HEK293 (cell line): ENCODE measurements at regions not wholly inside any gene's neighbourhood (a gene's known extent, or its start where the extent isn't known, plus 50 kb on each side); places are given as distances from the start of the nearest gene placed in this dataset.

Source experiments
- GLI2 ChIP-seq: fragments of 450-650 bp; formaldehyde crosslinking; IDR thresholded peaks from 2 replicates; pipeline ENCODE4; 2017; ENCODE audit warnings: missing biosample characterization, missing genetic modification characterization, low read depth, borderline replicate concordance
- HIC1 ChIP-seq: fragments of 450-650 bp; formaldehyde crosslinking; IDR thresholded peaks from 2 replicates; pipeline ENCODE4 v1.5.1; 2016; ENCODE audit warnings: missing biosample characterization, missing genetic modification characterization
- ZBTB8A ChIP-seq: fragments of 450-650 bp; formaldehyde crosslinking; IDR thresholded peaks from 2 replicates; pipeline ENCODE4 v1.5.1; 2016; ENCODE audit warnings: missing biosample characterization, missing genetic modification characterization
- ZNF133 ChIP-seq: fragments of 450-650 bp; formaldehyde crosslinking; IDR thresholded peaks from 2 replicates; pipeline ENCODE4 v1.5.1; 2016; ENCODE audit warnings: missing biosample characterization, missing genetic modification characterization
- ZNF148 ChIP-seq: fragments of 450-650 bp; formaldehyde crosslinking; IDR thresholded peaks from 2 replicates; pipeline ENCODE4 v1.5.0; 2017; ENCODE audit warnings: missing biosample characterization, missing genetic modification characterization, borderline replicate concordance
- ZNF266 ChIP-seq: fragments of 450-650 bp; formaldehyde crosslinking; IDR thresholded peaks from 2 replicates; pipeline ENCODE4 v1.5.1; 2016; ENCODE audit warnings: missing biosample characterization, missing genetic modification characterization, low read depth
- ZNF335 ChIP-seq: fragments of 450-650 bp; formaldehyde crosslinking; conservative IDR thresholded peaks from 2 replicates; pipeline ENCODE4 v1.5.1; 2016; ENCODE audit warnings: missing biosample characterization, missing genetic modification characterization
- ZNF513 ChIP-seq: fragments of 450-650 bp; IDR thresholded peaks from 2 replicates; pipeline ENCODE4 v1.5.1; 2018; ENCODE audit warnings: missing biosample characterization, missing genetic modification characterization
- ZNF544 ChIP-seq: fragments of 450-650 bp; formaldehyde crosslinking; IDR thresholded peaks from 2 replicates; pipeline ENCODE4 v1.5.0; 2017; ENCODE audit warnings: missing biosample characterization, missing genetic modification characterization
- ZNF664 ChIP-seq: fragments of 450-650 bp; formaldehyde crosslinking; IDR thresholded peaks from 2 replicates; pipeline ENCODE4 v1.5.1; 2016; ENCODE audit warnings: missing biosample characterization, missing genetic modification characterization
- ZNF768 ChIP-seq: fragments of 450-650 bp; formaldehyde crosslinking; IDR thresholded peaks from 2 replicates; pipeline ENCODE4 v1.5.1; 2018; ENCODE audit warnings: missing biosample characterization, mild to moderate bottlenecking, missing genetic modification characterization
- ZNF837 ChIP-seq: fragments of 450-650 bp; formaldehyde crosslinking; IDR thresholded peaks from 2 replicates; pipeline ENCODE4 v1.5.1; 2016; ENCODE audit warnings: missing biosample characterization, missing genetic modification characterization
- ZSCAN5A ChIP-seq: fragments of 450-650 bp; formaldehyde crosslinking; IDR thresholded peaks from 2 replicates; pipeline ENCODE4 v1.5.1; 2016; ENCODE audit warnings: missing biosample characterization, missing genetic modification characterization
- TF ChIP-seq, protein P1 (sequence below): fragments of 450-650 bp; formaldehyde crosslinking; IDR thresholded peaks from 2 replicates; pipeline ENCODE4 v1.5.1; 2016; ENCODE audit warnings: missing biosample characterization, missing genetic modification characterization, borderline replicate concordance
- TF ChIP-seq, protein P2 (sequence below): fragments of 450-650 bp; formaldehyde crosslinking; IDR thresholded peaks from 2 replicates; pipeline ENCODE4 v1.5.1; 2016; ENCODE audit warnings: missing biosample characterization, missing genetic modification characterization
- TF ChIP-seq, protein P3 (sequence below): IDR thresholded peaks from 2 replicates; pipeline ENCODE4 v1.6.1; 2011; ENCODE audit warnings: mild to moderate bottlenecking, low read depth, low read length, borderline replicate concordance
- TF ChIP-seq, protein P4 (sequence below): fragments of 450-650 bp; formaldehyde crosslinking; IDR thresholded peaks from 2 replicates; pipeline ENCODE4 v1.5.1; 2016; ENCODE audit warnings: missing biosample characterization, missing genetic modification characterization
- TF ChIP-seq, protein P5 (sequence below): fragments of 450-650 bp; formaldehyde crosslinking; IDR thresholded peaks from 2 replicates; pipeline ENCODE4 v1.5.1; 2017; ENCODE audit warnings: missing biosample characterization, missing genetic modification characterization

- TF ChIP-seq, protein P1, sequence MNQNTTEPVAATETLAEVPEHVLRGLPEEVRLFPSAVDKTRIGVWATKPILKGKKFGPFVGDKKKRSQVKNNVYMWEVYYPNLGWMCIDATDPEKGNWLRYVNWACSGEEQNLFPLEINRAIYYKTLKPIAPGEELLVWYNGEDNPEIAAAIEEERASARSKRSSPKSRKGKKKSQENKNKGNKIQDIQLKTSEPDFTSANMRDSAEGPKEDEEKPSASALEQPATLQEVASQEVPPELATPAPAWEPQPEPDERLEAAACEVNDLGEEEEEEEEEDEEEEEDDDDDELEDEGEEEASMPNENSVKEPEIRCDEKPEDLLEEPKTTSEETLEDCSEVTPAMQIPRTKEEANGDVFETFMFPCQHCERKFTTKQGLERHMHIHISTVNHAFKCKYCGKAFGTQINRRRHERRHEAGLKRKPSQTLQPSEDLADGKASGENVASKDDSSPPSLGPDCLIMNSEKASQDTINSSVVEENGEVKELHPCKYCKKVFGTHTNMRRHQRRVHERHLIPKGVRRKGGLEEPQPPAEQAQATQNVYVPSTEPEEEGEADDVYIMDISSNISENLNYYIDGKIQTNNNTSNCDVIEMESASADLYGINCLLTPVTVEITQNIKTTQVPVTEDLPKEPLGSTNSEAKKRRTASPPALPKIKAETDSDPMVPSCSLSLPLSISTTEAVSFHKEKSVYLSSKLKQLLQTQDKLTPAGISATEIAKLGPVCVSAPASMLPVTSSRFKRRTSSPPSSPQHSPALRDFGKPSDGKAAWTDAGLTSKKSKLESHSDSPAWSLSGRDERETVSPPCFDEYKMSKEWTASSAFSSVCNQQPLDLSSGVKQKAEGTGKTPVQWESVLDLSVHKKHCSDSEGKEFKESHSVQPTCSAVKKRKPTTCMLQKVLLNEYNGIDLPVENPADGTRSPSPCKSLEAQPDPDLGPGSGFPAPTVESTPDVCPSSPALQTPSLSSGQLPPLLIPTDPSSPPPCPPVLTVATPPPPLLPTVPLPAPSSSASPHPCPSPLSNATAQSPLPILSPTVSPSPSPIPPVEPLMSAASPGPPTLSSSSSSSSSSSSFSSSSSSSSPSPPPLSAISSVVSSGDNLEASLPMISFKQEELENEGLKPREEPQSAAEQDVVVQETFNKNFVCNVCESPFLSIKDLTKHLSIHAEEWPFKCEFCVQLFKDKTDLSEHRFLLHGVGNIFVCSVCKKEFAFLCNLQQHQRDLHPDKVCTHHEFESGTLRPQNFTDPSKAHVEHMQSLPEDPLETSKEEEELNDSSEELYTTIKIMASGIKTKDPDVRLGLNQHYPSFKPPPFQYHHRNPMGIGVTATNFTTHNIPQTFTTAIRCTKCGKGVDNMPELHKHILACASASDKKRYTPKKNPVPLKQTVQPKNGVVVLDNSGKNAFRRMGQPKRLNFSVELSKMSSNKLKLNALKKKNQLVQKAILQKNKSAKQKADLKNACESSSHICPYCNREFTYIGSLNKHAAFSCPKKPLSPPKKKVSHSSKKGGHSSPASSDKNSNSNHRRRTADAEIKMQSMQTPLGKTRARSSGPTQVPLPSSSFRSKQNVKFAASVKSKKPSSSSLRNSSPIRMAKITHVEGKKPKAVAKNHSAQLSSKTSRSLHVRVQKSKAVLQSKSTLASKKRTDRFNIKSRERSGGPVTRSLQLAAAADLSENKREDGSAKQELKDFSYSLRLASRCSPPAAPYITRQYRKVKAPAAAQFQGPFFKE, result no peak
- TF ChIP-seq ZNF133 (tag by site-specific recombination) (no peak), ZNF664 (tag by site-specific recombination) (peak; percentile 96), ZNF148 (peak; percentile 89), ZNF513 (tag by site-specific recombination) (peak; percentile 51), ZNF768 (tag by site-specific recombination) (no peak), ZNF266 (tag by site-specific recombination) (no peak), GLI2 (tag by site-specific recombination) (peak; percentile 99), ZNF544 (tag by site-specific recombination) (no peak), ZBTB8A (tag by site-specific recombination) (peak; percentile 67; the same call in 1 of the 2 replicates), HIC1 (tag by site-specific recombination) (peak; percentile 86), ZNF837 (tag by site-specific recombination) (no peak), ZNF335 (no peak), ZSCAN5A (no peak)
- TF ChIP-seq, protein P2, sequence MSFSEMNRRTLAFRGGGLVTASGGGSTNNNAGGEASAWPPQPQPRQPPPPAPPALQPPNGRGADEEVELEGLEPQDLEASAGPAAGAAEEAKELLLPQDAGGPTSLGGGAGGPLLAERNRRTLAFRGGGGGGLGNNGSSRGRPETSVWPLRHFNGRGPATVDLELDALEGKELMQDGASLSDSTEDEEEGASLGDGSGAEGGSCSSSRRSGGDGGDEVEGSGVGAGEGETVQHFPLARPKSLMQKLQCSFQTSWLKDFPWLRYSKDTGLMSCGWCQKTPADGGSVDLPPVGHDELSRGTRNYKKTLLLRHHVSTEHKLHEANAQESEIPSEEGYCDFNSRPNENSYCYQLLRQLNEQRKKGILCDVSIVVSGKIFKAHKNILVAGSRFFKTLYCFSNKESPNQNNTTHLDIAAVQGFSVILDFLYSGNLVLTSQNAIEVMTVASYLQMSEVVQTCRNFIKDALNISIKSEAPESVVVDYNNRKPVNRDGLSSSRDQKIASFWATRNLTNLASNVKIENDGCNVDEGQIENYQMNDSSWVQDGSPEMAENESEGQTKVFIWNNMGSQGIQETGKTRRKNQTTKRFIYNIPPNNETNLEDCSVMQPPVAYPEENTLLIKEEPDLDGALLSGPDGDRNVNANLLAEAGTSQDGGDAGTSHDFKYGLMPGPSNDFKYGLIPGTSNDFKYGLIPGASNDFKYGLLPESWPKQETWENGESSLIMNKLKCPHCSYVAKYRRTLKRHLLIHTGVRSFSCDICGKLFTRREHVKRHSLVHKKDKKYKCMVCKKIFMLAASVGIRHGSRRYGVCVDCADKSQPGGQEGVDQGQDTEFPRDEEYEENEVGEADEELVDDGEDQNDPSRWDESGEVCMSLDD (tag by site-specific recombination), result no peak
- TF ChIP-seq, protein P3, sequence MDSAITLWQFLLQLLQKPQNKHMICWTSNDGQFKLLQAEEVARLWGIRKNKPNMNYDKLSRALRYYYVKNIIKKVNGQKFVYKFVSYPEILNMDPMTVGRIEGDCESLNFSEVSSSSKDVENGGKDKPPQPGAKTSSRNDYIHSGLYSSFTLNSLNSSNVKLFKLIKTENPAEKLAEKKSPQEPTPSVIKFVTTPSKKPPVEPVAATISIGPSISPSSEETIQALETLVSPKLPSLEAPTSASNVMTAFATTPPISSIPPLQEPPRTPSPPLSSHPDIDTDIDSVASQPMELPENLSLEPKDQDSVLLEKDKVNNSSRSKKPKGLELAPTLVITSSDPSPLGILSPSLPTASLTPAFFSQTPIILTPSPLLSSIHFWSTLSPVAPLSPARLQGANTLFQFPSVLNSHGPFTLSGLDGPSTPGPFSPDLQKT, result no peak
- TF ChIP-seq, protein P4, sequence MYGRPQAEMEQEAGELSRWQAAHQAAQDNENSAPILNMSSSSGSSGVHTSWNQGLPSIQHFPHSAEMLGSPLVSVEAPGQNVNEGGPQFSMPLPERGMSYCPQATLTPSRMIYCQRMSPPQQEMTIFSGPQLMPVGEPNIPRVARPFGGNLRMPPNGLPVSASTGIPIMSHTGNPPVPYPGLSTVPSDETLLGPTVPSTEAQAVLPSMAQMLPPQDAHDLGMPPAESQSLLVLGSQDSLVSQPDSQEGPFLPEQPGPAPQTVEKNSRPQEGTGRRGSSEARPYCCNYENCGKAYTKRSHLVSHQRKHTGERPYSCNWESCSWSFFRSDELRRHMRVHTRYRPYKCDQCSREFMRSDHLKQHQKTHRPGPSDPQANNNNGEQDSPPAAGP (tag by site-specific recombination), result no peak
- TF ChIP-seq, protein P5, sequence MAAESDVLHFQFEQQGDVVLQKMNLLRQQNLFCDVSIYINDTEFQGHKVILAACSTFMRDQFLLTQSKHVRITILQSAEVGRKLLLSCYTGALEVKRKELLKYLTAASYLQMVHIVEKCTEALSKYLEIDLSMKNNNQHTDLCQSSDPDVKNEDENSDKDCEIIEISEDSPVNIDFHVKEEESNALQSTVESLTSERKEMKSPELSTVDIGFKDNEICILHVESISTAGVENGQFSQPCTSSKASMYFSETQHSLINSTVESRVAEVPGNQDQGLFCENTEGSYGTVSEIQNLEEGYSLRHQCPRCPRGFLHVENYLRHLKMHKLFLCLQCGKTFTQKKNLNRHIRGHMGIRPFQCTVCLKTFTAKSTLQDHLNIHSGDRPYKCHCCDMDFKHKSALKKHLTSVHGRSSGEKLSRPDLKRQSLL, result peak; percentile 28; the same call in 1 of the 2 replicates
Measured at GRCh38 chr4:110904435-110905065, 281.7 kb upstream of the PITX2 start (continued).
